Spleen (tissue), 11 donors: ENCODE measurements at regions not wholly inside any gene's neighbourhood (a gene's known extent, or its start where the extent isn't known, plus 50 kb on each side); places are given as distances from the start of the nearest gene placed in this dataset.

Experiments
- DNase-seq: peaks from one replicate; pipeline ENCODE4 v3.0.0-alpha.2; 2020
- H3K27ac ChIP-seq, 8 donors: fragments of 200-600 bp; sonication (generic) in 7 of 8; 1 replicate in 4 of 8; 2 replicates in 4 of 8; pipeline versions ENCODE4 v1.5.0 to v1.8.0; 2016 to 2021; ENCODE audit warnings: inconsistent platforms in 4 of 8, mild to moderate bottlenecking in 4 of 8, moderate library complexity in 1 of 8
- H3K27me3 ChIP-seq, 7 donors: fragments of 200-600 bp; sonication (generic) in 6 of 7; replicated peaks in 1 of 7; 1 replicate in 4 of 7; 2 replicates in 3 of 7; pipeline versions ENCODE4 v1.5.0 to v1.8.0; 2016 to 2021; ENCODE audit warnings: inconsistent platforms in 3 of 7, mild to moderate bottlenecking in 1 of 7
- H3K36me3 ChIP-seq, 6 donors: fragments of 200-600 bp; sonication (generic) in 5 of 6; 1 replicate in 4 of 6; 2 replicates in 2 of 6; pipeline versions ENCODE4 v1.5.0 to v1.8.0; 2016 to 2021; ENCODE audit warnings: inconsistent platforms in 2 of 6
- H3K4me1 ChIP-seq, 6 donors: fragments of 200-600 bp; sonication (generic) in 5 of 6; 1 replicate in 3 of 6; 2 replicates in 3 of 6; pipeline versions ENCODE4 v1.5.0 to v1.8.0; 2016 to 2021; ENCODE audit warnings: inconsistent platforms in 3 of 6
- H3K4me3 ChIP-seq, 8 donors: fragments of 200-600 bp; sonication (generic) in 7 of 8; 1 replicate in 4 of 8; 2 replicates in 4 of 8; pipeline versions ENCODE4 v1.5.0 to v1.8.0; 2016 to 2021; ENCODE audit warnings: inconsistent platforms in 4 of 8, mild to moderate bottlenecking in 4 of 8, moderate library complexity in 2 of 8
- H3K9me3 ChIP-seq, 8 donors: fragments of 200-600 bp; sonication (generic) in 7 of 8; 1 replicate in 4 of 8; 2 replicates in 4 of 8; pipeline versions ENCODE4 v1.5.0 to v1.8.0; 2016 to 2021; ENCODE audit warnings: inconsistent platforms in 4 of 8
- POLR2A ChIP-seq, 3 donors: fragments of 450-650 bp; IDR thresholded peaks; one replicate each; pipeline ENCODE4 v1.5.1; 2017; ENCODE audit warnings: antibody characterized with exemption in 3 of 3, mild to moderate bottlenecking in 1 of 3
- POLR2AphosphoS5 ChIP-seq, 3 donors: sonication (generic); formaldehyde crosslinking; IDR thresholded peaks; one replicate each; pipeline ENCODE4 v1.5.1; 2017; ENCODE audit warnings: antibody characterized with exemption in 3 of 3
- WGBS, 5 donors: extraction: QIAGEN DNeasy Blood & Tissue Kit in 3 of 5; methylation state at CpG; one replicate each; pipeline versions ENCODE4 v1.1.5 to v1.1.7; 2013 to 2018; 5-methylcytosine and 5-hydroxymethylcytosine counted together
- intact Hi-C: fragments of 100-400 bp; cut with DNase I; formaldehyde crosslinking; loops from one replicate; pipeline ENCODE4 v1.15.0; 2023; ENCODE audit warnings: low total_unique reads
- TF ChIP-seq, protein P1 (sequence below), 11 experiments: fragments of 200-600 bp in 7 of 11; fragments of 450-650 bp in 4 of 11; sonication (generic) in 4 of 11; IDR thresholded peaks in 8 of 11; conservative IDR thresholded peaks in 3 of 11; 1 replicate in 7 of 11; 2 replicates in 4 of 11; pipeline versions ENCODE4 v1.4.0 to v1.8.0; 2016 to 2021; ENCODE audit warnings: antibody characterized with exemption in 11 of 11, inconsistent platforms in 4 of 11, mild to moderate bottlenecking in 1 of 11
- donor health status: healthy with polysubstance abuse.
- donor health status: DM: no; HTN: no; CAD: no; lungs with moderate emphysema.
- donor health status: DM: no; HTN: no; CAD: no.
- donor health status: Bipolar disorder and iron deficiency.
- donor health status: healthy.
- donor health status: DM: no; HTN: no; CAD: no.
- donor health status: DM: yes; HTN: yes; CAD: no.

GRCh38 chr10:28935061-28935460, 257.7 kb downstream of the BAMBI start:
- Histone ChIP-seq H3K27me3 (no peaks in the 10 kb centered on the region), H3K4me1 (no peaks in the 10 kb centered on the region), H3K9me3 (peaks cover 0 to 13% (median 0%) of the 10 kb centered on the region in 8 donors), H3K36me3 (no peaks in the 10 kb centered on the region), H3K27ac (no peak overlapping the region), H3K4me3 (no peak overlapping the region)
- TF ChIP-seq POLR2A (IDR thresholded peaks at IDR 0.05) (no peak), POLR2AphosphoS5 (IDR thresholded peaks at IDR 0.05) (no peak)
- TF ChIP-seq, protein P1, sequence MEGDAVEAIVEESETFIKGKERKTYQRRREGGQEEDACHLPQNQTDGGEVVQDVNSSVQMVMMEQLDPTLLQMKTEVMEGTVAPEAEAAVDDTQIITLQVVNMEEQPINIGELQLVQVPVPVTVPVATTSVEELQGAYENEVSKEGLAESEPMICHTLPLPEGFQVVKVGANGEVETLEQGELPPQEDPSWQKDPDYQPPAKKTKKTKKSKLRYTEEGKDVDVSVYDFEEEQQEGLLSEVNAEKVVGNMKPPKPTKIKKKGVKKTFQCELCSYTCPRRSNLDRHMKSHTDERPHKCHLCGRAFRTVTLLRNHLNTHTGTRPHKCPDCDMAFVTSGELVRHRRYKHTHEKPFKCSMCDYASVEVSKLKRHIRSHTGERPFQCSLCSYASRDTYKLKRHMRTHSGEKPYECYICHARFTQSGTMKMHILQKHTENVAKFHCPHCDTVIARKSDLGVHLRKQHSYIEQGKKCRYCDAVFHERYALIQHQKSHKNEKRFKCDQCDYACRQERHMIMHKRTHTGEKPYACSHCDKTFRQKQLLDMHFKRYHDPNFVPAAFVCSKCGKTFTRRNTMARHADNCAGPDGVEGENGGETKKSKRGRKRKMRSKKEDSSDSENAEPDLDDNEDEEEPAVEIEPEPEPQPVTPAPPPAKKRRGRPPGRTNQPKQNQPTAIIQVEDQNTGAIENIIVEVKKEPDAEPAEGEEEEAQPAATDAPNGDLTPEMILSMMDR (IDR thresholded peaks at IDR 0.05 in 8 of 11, conservative IDR thresholded peaks at IDR 0.05 in 3 of 11), result no peak
- 75 to 97% (median 95%) methylated on average over 2 of the region's 2 CpGs for WGBS, 5 donors
- intact Hi-C loops, result no loop called here
- DNase-seq, result no peak

DNA sequence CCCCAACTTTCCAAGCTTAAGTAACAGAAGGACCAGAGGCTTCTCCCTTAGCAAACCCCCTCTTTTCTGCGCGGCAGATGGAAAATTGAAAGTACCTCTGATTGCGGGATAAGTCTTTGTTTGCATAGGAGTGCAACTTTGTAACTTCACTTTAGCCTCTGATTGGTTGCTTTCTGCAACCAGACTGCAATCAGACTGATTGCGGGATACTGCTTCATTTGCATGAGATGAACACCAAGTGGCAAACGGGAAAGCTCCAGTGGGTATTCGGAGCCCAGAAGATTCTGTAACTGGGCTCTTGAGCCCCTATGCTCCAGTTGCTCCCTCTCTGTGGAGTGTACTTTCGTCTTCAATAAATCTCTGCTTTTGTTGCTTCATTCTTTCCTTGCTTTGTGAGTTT, 260.6 kb downstream of the BAMBI start:
- Histone ChIP-seq H3K27me3 (no peaks in the 10 kb centered on the region), H3K4me1 (no peaks in the 10 kb centered on the region), H3K36me3 (no peaks in the 10 kb centered on the region), H3K27ac (no peak overlapping the region), H3K4me3 (no peak overlapping the region), H3K9me3 (peaks cover 0 to 13% (median 0%) of the 10 kb centered on the region in 8 donors)
- no peak for DNase-seq
- intact Hi-C loops, result no loop called here
- TF ChIP-seq POLR2A (IDR thresholded peaks at IDR 0.05) (no peak), POLR2AphosphoS5 (IDR thresholded peaks at IDR 0.05) (no peak)
- TF ChIP-seq, protein P1 (IDR thresholded peaks at IDR 0.05 in 8 of 11, conservative IDR thresholded peaks at IDR 0.05 in 3 of 11), result no peak
- 91 to 95% (median 93%) methylated on average over 7 of the region's 7 CpGs for WGBS, 5 donors

- 85 to 90% (median 89%) methylated on average over 1 of the region's 1 CpG for WGBS, 5 donors
- Histone ChIP-seq H3K4me1 (no peaks in the 10 kb centered on the region), H3K27me3 (no peaks in the 10 kb centered on the region), H3K9me3 (peaks cover 0 to 7% (median 0%) of the 10 kb centered on the region in 8 donors), H3K4me3 (no peak overlapping the region), H3K27ac (no peak overlapping the region), H3K36me3 (no peaks in the 10 kb centered on the region)
- intact Hi-C loops, result no loop called here
- TF ChIP-seq POLR2AphosphoS5 (IDR thresholded peaks at IDR 0.05) (no peak), POLR2A (IDR thresholded peaks at IDR 0.05) (no peak)
- TF ChIP-seq, protein P1 (IDR thresholded peaks at IDR 0.05 in 8 of 11, conservative IDR thresholded peaks at IDR 0.05 in 3 of 11), result no peak
- no peak for DNase-seq
These were observed 261.4 kb downstream of the BAMBI start for GRCh38 chr10:28938745-28939144.

DNA sequence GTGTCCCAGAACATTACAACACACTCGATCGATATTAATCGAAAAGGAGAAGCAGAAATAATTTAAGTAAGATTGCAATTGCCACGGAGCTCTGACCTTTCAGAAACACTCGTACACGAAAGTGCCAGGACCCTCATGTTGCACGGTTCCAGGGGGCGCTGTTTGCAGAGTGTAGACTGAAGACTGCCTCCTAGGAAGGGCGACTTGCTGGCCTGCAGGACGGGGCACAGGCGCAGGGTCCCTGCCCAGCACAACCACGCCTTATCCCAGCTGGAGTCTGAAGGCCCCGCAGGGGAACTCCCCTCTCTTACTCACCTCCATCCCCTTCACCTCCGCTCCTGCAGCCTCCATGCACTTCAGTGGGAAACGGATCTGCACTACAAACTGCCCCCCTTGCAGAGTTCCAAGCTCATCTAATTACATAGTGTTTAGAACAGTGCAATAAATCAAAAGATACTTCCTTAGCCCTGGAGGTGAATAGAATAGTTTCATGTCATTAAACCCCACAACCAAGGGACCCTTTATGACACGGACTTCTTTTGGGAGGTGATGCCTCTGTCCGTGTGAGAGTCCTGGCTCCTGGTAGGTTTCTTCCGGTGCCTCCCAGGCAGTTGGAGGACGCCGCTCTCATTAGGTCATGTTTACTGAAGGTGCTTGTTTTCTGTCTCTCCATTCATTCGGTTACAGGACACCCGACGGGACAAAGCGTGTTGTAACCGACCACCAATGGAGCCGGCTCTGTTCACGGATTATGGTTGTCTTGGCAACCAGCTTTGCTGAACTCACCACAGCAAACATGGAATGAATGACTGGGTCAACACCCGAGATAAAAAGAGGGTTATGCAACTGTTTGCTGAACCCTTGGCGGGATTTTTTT, 262.2 kb downstream of the BAMBI start:
- H3K27me3 ChIP-seq, result no peaks in the 10 kb centered on the region
- no peaks in the 10 kb centered on the region for H3K36me3 ChIP-seq
- TF ChIP-seq, protein P1 (IDR thresholded peaks at IDR 0.05 in 8 of 11, conservative IDR thresholded peaks at IDR 0.05 in 3 of 11), result no peak
- TF ChIP-seq POLR2AphosphoS5 (IDR thresholded peaks at IDR 0.05), result no peak
- TF ChIP-seq POLR2A (IDR thresholded peaks at IDR 0.05), result no peak
- H3K27ac ChIP-seq, result no peak overlapping the region
- intact Hi-C loops, result no loop called here
- no peak overlapping the region for H3K4me3 ChIP-seq
- DNase-seq, result no peak
- 63 to 73% (median 69%) methylated on average over 28 to 29 of the region's 29 CpGs for WGBS, 5 donors
- H3K9me3 ChIP-seq, result peaks cover 0 to 6% (median under 1%) of the 10 kb centered on the region in 8 donors
- H3K4me1 ChIP-seq, result no peaks in the 10 kb centered on the region
